Cardiac fibroblast (primary cell): ENCODE measurements at regions not wholly inside any gene's neighbourhood (a gene's known extent, or its start where the extent isn't known, plus 50 kb on each side); places are given as distances from the start of the nearest gene placed in this dataset.
A peak's percentile ranks its signal among the peaks of the same experiment; 100 is the strongest.
"Not testable (repeated sequence)": the region's sequence is repeated elsewhere in the genome, so short reads cannot be mapped to it uniquely, and the experiment has no call there.

Experiments
- DNase-seq, 2 donors: peaks; one replicate each; pipeline versions ENCODE4 v3.0.0 to v3.0.0-alpha.2; 2010; ENCODE audit warnings: low read depth in 2 of 2
- H3K4me3 ChIP-seq, 2 donors: replicated peaks in 1 of 2; 1 replicate in 1 of 2; 2 replicates in 1 of 2; pipeline ENCODE4 v1.5.1; 2011; ENCODE audit warnings: low read depth in 2 of 2, low read length in 2 of 2, mild to moderate bottlenecking in 2 of 2, moderate library complexity in 1 of 2
- TF ChIP-seq, protein P1 (sequence below): IDR thresholded peaks from one replicate; pipeline ENCODE4 v1.5.1; 2011; ENCODE audit warnings: low read depth, mild to moderate bottlenecking, low read length, inconsistent platforms

DNA sequence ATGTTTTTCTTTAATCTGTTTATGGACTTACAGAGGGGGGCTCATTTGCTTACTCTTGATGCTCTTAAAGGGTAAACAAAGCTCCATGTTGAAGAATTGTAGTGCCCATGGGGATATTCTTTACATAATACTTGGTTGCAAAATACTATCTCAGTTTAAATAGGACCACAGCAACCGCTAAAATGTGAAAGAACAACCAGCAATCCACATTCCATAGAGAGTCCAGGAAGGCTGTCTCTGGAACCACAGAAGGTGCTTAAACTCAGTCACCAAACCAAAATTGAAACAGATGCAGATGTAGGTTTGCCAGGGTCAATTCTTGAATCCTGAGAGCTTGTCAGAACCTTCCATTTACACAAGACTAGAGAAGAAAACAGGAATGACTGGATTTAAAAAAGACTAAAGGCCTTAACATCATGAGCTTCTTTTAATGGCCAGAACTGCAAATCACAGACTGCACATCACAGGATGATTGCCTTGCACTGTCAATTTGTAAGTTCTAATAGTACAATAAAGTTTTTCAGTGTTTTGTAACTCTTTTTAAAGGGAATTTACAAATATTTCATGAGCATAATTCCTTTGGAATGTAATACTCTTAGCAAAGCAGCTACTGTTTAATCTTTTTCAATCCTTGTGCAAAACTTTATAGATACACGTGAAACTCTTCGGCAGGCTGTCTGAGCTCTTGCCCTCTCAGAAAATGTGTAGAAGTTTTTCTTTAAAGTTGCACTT, 661.6 kb downstream of the SI start:
- peak in 1 of 2 donors; percentile 3 for DNase-seq
- TF ChIP-seq, protein P1, sequence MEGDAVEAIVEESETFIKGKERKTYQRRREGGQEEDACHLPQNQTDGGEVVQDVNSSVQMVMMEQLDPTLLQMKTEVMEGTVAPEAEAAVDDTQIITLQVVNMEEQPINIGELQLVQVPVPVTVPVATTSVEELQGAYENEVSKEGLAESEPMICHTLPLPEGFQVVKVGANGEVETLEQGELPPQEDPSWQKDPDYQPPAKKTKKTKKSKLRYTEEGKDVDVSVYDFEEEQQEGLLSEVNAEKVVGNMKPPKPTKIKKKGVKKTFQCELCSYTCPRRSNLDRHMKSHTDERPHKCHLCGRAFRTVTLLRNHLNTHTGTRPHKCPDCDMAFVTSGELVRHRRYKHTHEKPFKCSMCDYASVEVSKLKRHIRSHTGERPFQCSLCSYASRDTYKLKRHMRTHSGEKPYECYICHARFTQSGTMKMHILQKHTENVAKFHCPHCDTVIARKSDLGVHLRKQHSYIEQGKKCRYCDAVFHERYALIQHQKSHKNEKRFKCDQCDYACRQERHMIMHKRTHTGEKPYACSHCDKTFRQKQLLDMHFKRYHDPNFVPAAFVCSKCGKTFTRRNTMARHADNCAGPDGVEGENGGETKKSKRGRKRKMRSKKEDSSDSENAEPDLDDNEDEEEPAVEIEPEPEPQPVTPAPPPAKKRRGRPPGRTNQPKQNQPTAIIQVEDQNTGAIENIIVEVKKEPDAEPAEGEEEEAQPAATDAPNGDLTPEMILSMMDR = no peak
- no peak overlapping the region for H3K4me3 ChIP-seq

DNA sequence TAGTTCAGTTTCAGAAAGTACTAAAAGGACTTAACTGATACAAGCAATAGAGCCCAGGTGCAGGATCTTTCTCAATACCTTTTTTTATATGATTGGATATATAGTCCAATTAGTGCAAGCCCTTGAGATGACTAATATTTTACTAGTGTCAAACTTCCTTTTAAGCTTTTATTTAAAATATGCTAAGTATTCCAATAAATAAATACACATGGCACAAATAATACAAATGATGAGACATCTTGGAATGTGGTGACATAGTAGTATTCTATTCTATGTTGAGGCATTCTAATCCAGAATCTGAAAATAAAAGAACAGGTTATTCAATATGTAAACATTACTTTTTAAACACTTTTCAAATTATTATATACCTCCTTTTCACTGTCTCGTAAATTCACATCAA, 670.0 kb downstream of the SI start:
- H3K4me3 ChIP-seq = no peak overlapping the region
- no peak for DNase-seq
- TF ChIP-seq, protein P1 = no peak

DNA sequence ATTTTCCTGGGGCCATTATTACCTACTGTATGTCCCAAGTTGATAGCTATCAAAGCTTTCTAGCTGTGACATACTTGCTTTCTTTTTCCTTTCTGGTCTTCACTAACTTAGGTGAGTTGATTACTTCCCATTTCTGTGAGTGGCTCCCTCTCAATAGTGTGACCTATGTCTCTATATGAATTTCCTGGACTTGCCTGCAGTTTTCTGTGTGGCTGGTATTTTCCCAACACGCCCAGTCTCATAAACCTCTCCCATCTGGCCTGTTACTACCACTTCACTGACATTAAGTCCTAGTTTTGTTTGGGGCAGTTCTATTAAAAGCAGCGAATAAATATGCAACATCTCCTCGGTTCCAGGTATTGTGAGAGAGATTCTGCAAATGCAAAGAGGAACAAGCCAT, 671.2 kb downstream of the SI start:
- no peak for DNase-seq
- TF ChIP-seq, protein P1 = no peak
- no peak overlapping the region for H3K4me3 ChIP-seq

DNA sequence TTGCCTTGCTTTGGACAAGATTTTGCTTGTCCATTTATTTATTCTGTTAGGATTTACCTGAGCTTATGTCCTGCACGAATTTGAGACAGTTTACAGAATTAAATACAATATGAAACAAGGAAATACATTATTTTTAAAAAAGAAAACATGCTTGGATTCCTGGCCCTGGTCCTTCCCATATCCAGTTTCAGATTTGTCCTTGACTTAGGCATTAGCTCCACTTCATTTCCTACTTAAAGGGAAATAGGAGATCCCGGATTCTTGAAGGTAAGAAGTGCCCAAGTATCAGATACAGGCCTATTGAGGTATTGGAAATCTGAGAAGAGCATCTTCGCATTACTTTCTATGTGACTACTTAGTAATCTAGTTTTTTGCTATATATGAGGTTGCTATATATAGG, 672.0 kb downstream of the SI start:
- TF ChIP-seq, protein P1 = no peak
- H3K4me3 ChIP-seq = no peak overlapping the region
- no peak for DNase-seq

DNA sequence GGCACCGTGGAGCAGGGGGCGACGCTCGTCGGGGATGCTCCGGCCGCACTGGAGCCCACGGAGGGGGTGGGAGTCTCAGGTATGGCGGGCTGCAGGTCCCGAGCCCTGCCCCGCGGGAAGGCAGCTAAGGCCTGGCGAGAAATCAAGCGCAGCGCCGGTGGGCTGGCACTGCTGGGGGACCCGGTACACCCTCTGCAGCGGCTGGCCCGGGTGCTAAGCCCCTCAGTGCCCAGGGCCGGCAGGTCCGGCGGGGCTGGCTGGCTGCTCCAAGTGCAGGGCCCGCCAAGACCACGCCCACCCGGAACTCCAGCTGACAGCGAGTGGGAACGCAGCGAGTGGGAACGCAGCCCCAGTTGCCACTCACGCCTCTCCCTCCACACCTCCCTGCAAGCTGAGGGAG, 676.4 kb downstream of the SI start:
- no peak for DNase-seq
- TF ChIP-seq, protein P1 = no peak
- H3K4me3 ChIP-seq = no peak overlapping the region

DNA sequence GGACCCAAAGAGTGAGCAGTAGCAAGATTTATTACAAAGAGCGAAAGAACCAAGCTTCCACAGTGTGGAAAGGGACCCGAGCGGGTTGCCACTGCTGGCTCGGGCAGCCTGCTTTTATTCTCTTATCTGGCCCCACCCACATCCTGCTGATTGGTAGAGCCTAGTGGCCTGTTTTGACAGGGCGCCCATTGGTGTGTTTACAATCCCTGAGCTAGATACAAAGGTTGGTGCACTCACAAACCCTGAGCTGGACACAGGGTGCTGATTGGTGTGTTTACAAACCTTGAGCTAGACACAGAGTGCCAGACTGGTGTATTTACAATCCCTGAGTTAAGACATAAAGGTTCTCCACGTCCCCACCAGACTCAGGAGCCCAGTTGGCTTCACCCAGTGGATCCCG, 676.9 kb downstream of the SI start:
- H3K4me3 ChIP-seq, DNase-seq: not testable (repeated sequence)

DNA sequence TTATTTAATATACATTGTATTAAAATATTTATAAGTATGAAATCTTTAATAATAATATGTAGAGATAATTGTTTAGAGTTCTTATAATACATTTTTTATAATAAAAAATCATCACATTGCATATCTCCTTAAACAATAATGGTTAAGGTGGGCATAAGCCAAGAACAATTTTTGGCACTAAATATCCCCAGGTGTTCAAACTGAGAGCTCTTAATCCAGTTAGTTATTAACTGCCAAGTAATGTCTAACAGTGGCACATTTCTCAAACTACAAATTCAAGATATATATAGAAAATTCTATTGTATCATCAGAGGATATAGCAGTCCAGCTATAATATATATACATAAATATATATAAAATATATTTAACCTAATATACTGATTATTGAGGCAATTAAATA, 680.8 kb downstream of the SI start:
- DNase-seq = no peak
- no peak overlapping the region for H3K4me3 ChIP-seq
- TF ChIP-seq, protein P1 = no peak
